CD4-positive, alpha-beta T cell (primary cell): ENCODE measurements at regions not wholly inside any gene's neighbourhood (a gene's known extent, or its start where the extent isn't known, plus 50 kb on each side); places are given as distances from the start of the nearest gene placed in this dataset.

Experiments
- ATAC-seq: fragments of 200-7000 bp; cut with Tn5 transposase; one replicate; pipeline ENCODE4 v1.10.0; 2022; ENCODE audit warnings: mild to moderate bottlenecking; ENCODE audit not compliant: poor library complexity
- CTCF ChIA-PET: fragments of 350-600 bp; sonication (Branson Sonifier 250); formaldehyde crosslinking; loops from one replicate; lab custom pipeline; 2021; ENCODE audit warnings: antibody characterized with exemption, inconsistent platforms; lab: Charles Lee
- POLR2A ChIA-PET: fragments of 350-600 bp; sonication (Branson Sonifier 250); formaldehyde crosslinking; loops from one replicate; lab custom pipeline; 2021; ENCODE audit warnings: antibody characterized with exemption, inconsistent platforms; lab: Charles Lee
- DNase-seq, 14 experiments: peaks; one replicate each; pipeline ENCODE4 v3.0.0-alpha.2; 2013 to 2020; ENCODE audit warnings: mixed read lengths in 2 of 14
- H3K27ac ChIP-seq, 2 donors: one replicate each; pipeline versions ENCODE4 v1.5.1 to v1.7.0; 2013; ENCODE audit warnings: low read length in 2 of 2, low read depth in 1 of 2, mild to moderate bottlenecking in 1 of 2
- H3K27me3 ChIP-seq, 2 experiments: 1 replicate in 1 of 2; 2 replicates in 1 of 2; pipeline versions ENCODE4 v1.6.1 to v1.7.0; 2013; ENCODE audit warnings: low read length in 2 of 2, control low read depth in 1 of 2, mild to moderate bottlenecking in 1 of 2, moderate library complexity in 1 of 2; ENCODE audit not compliant: insufficient read depth in 2 of 2, control insufficient read depth in 1 of 2
- H3K36me3 ChIP-seq: one replicate; pipeline ENCODE4 v1.6.1; 2013; ENCODE audit warnings: low read length, control low read depth; ENCODE audit not compliant: insufficient read depth
- H3K4me1 ChIP-seq: one replicate; pipeline ENCODE4 v1.6.1; 2013; ENCODE audit warnings: low read length, control low read depth; ENCODE audit not compliant: insufficient read depth
- H3K4me3 ChIP-seq: one replicate; pipeline ENCODE4 v1.5.1; 2013; ENCODE audit warnings: mild to moderate bottlenecking, low read length, moderate library complexity
- H3K9me3 ChIP-seq, 2 experiments: 1 replicate in 1 of 2; 2 replicates in 1 of 2; pipeline versions ENCODE4 v1.6.1 to v1.7.0; 2013; ENCODE audit warnings: low read length in 2 of 2, mild to moderate bottlenecking in 2 of 2, control low read depth in 1 of 2, moderate library complexity in 1 of 2; ENCODE audit not compliant: control insufficient read depth in 1 of 2, insufficient read depth in 1 of 2
- H3K27ac Mint-ChIP-seq: one replicate; pipeline ENCODE4 v1.8.0; 2020; ENCODE audit warnings: mixed read lengths
- H3K27me3 Mint-ChIP-seq: one replicate; pipeline ENCODE4 v1.8.0; 2021; ENCODE audit warnings: mixed read lengths
- H3K36me3 Mint-ChIP-seq: one replicate; pipeline ENCODE4 v1.8.0; 2021; ENCODE audit warnings: low read depth, mixed read lengths
- H3K4me1 Mint-ChIP-seq: one replicate; pipeline ENCODE4 v1.8.0; 2021; ENCODE audit warnings: low read depth, mixed read lengths
- H3K4me3 Mint-ChIP-seq: one replicate; pipeline ENCODE4 v1.8.0; 2020; ENCODE audit warnings: mild to moderate bottlenecking, mixed read lengths
- H3K9me3 Mint-ChIP-seq: one replicate; pipeline ENCODE4 v1.8.0; 2020; ENCODE audit warnings: mixed read lengths
- CTCF ChIP-seq: fragments of 200-600 bp; IDR thresholded peaks from one replicate; pipeline ENCODE4 v1.8.0; 2022; ENCODE audit warnings: antibody characterized with exemption, mild to moderate bottlenecking
- intact Hi-C, 2 experiments: fragments of 100-400 bp; cut with DNase I in 1 of 2; cut with micrococcal nuclease in 1 of 2; formaldehyde crosslinking; loops; one replicate each; pipeline versions ENCODE4 v1.15.1 to v1.9.0; 2023 to 2025; cut with DNase I, micrococcal nuclease

- H3K27me3 Mint-ChIP-seq, result no peaks in the 10 kb centered on the region
- no peak overlapping the region for H3K4me3 Mint-ChIP-seq
- no peaks in the 10 kb centered on the region for H3K36me3 ChIP-seq
- H3K36me3 Mint-ChIP-seq, result no peaks in the 10 kb centered on the region
- CTCF ChIA-PET, result no interaction called here
- intact Hi-C loops, result no loop called here
- no peak overlapping the region for H3K4me3 ChIP-seq
- TF ChIP-seq CTCF, result no peak
- no peaks in the 10 kb centered on the region for H3K4me1 Mint-ChIP-seq
- no peak overlapping the region for H3K27ac Mint-ChIP-seq
- peaks cover 0 to 7% of the 10 kb centered on the region in 2 experiments for H3K9me3 ChIP-seq
- no peaks in the 10 kb centered on the region for H3K4me1 ChIP-seq
- H3K9me3 Mint-ChIP-seq, result peaks cover 6% of the 10 kb centered on the region
- H3K27me3 ChIP-seq, result no peaks in the 10 kb centered on the region
- POLR2A ChIA-PET, result no interaction called here
- ATAC-seq (no peak), DNase-seq (no peak)
- H3K27ac ChIP-seq, result no peak overlapping the region
These were observed 530.4 kb upstream of the INTU start for GRCh38 chr4:127102361-127102760.

GRCh38 chr4:127103681-127104115, 529.1 kb upstream of the INTU start:
- H3K4me1 ChIP-seq, result no peaks in the 10 kb centered on the region
- Mint-ChIP-seq H3K27ac (no peak overlapping the region), H3K4me3 (no peak overlapping the region), H3K36me3 (no peaks in the 10 kb centered on the region), H3K4me1 (no peaks in the 10 kb centered on the region), H3K9me3 (peaks cover 8% of the 10 kb centered on the region), H3K27me3 (no peaks in the 10 kb centered on the region)
- no peak overlapping the region for H3K4me3 ChIP-seq
- ChIA-PET CTCF (no interaction called here), POLR2A (no interaction called here)
- no peaks in the 10 kb centered on the region for H3K27me3 ChIP-seq
- ATAC-seq, result no peak
- intact Hi-C loops, result no loop called here
- TF ChIP-seq CTCF, result no peak
- H3K9me3 ChIP-seq, result peaks cover 0 to 7% of the 10 kb centered on the region in 2 experiments
- no peak for DNase-seq
- no peaks in the 10 kb centered on the region for H3K36me3 ChIP-seq
- H3K27ac ChIP-seq, result no peak overlapping the region

- intact Hi-C loops, result no loop called here
- H3K9me3 ChIP-seq, result peaks cover 0 to 4% of the 10 kb centered on the region in 2 experiments
- Mint-ChIP-seq H3K4me1 (no peaks in the 10 kb centered on the region), H3K4me3 (no peak overlapping the region), H3K27me3 (no peaks in the 10 kb centered on the region), H3K9me3 (peaks cover 26% of the 10 kb centered on the region), H3K36me3 (no peaks in the 10 kb centered on the region), H3K27ac (no peak overlapping the region)
- H3K27me3 ChIP-seq, result no peaks in the 10 kb centered on the region
- ChIA-PET POLR2A (no interaction called here), CTCF (no interaction called here)
- H3K4me3 ChIP-seq, result no peak overlapping the region
- ATAC-seq (no peak), DNase-seq (no peak)
- no peak for TF ChIP-seq CTCF
- H3K27ac ChIP-seq, result no peak overlapping the region
- no peaks in the 10 kb centered on the region for H3K4me1 ChIP-seq
- H3K36me3 ChIP-seq, result no peaks in the 10 kb centered on the region
These were observed 518.9 kb upstream of the INTU start for GRCh38 chr4:127113844-127114362.
